Esophagus muscularis mucosa (tissue), 4 donors: ENCODE measurements at regions not wholly inside any gene's neighbourhood (a gene's known extent, or its start where the extent isn't known, plus 50 kb on each side); places are given as distances from the start of the nearest gene placed in this dataset.

Source experiments
- DNase-seq: peaks from one replicate; pipeline ENCODE4 v3.0.0-alpha.2; 2017; ENCODE audit errors: extremely low spot score
- H3K27ac ChIP-seq, 4 donors: fragments of 200-600 bp; sonication (generic); replicated peaks in 1 of 4; 1 replicate in 3 of 4; 2 replicates in 1 of 4; pipeline ENCODE4 v1.5.1; 2016 to 2019; ENCODE audit warnings: mild to moderate bottlenecking in 1 of 4
- H3K27me3 ChIP-seq, 4 donors: fragments of 200-600 bp; sonication (generic); one replicate each; pipeline versions ENCODE4 v1.5.1 to v1.6.0; 2016 to 2019
- H3K36me3 ChIP-seq, 4 donors: fragments of 200-600 bp; sonication (generic); one replicate each; pipeline ENCODE4 v1.5.1; 2016 to 2019
- H3K4me1 ChIP-seq, 4 donors: fragments of 200-600 bp; sonication (generic); one replicate each; pipeline ENCODE4 v1.5.1; 2016 to 2019
- H3K4me3 ChIP-seq, 4 donors: fragments of 200-600 bp; sonication (generic); 1 replicate in 2 of 4; 2 replicates in 2 of 4; pipeline ENCODE4 v1.5.1; 2016 to 2019; ENCODE audit warnings: mild to moderate bottlenecking in 4 of 4, moderate library complexity in 1 of 4
- H3K9me3 ChIP-seq, 4 donors: fragments of 200-600 bp; sonication (generic); 1 replicate in 3 of 4; 2 replicates in 1 of 4; pipeline ENCODE4 v1.5.1; 2016 to 2019
- EP300 ChIP-seq: sonication (generic); formaldehyde crosslinking; IDR thresholded peaks from one replicate; pipeline ENCODE4 v1.6.1; 2017; ENCODE audit warnings: antibody characterized with exemption
- POLR2A ChIP-seq: fragments of 450-650 bp; IDR thresholded peaks from one replicate; pipeline ENCODE4 v1.6.1; 2017; ENCODE audit warnings: antibody characterized with exemption, moderate library complexity, mild to moderate bottlenecking, low read depth
- POLR2AphosphoS5 ChIP-seq, 2 donors: sonication (generic); formaldehyde crosslinking; IDR thresholded peaks; one replicate each; pipeline ENCODE4 v1.6.1; 2017; ENCODE audit warnings: antibody characterized with exemption in 2 of 2
- WGBS: methylation state at CpG from one replicate; pipeline ENCODE4 v1.1.5; 2018; 5-methylcytosine and 5-hydroxymethylcytosine counted together
- intact Hi-C: fragments of 100-400 bp; cut with DNase I; formaldehyde crosslinking; loops from one replicate; pipeline ENCODE4 v1.15.1; 2023
- TF ChIP-seq, protein P1 (sequence below), 3 experiments: fragments of 200-600 bp in 2 of 3; fragments of 450-650 bp in 1 of 3; sonication (generic) in 2 of 3; IDR thresholded peaks; one replicate each; pipeline ENCODE4 v1.5.1; 2017 to 2019; ENCODE audit warnings: antibody characterized with exemption in 3 of 3, mild to moderate bottlenecking in 2 of 3, moderate library complexity in 1 of 3

DNA sequence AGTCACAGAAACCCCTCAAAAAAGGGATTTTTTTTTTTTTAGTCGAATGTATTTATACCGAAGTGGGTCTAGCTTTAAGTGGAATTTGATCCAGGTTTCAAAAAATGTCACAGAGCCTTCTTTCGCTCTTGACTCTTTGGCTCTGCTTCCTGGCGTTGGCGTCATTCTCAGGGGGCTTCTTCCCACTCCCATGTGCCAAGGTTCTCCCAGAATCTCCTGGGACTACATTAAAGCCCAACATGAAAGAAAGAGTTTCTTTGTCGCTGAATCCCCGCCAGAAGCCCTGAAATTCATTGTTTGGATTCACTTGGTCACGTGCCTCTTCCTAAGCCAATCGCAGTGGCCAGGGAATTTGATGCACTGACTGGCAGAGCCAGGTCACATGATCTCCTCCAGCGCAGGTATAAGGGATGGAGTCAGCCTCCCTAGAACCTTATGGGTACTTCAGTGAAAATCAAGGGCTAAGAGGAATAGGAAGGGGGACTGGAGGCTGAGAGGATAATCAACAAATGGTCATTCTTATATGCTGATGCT, 101.2 kb downstream of the RPS24 start:
- Histone ChIP-seq H3K4me1 (no peaks in the 10 kb centered on the region), H3K4me3 (no peak overlapping the region), H3K27ac (no peak overlapping the region), H3K36me3 (no peaks in the 10 kb centered on the region), H3K27me3 (no peaks in the 10 kb centered on the region), H3K9me3 (no peaks in the 10 kb centered on the region)
- intact Hi-C loops = no loop called here
- DNase-seq = no peak
- TF ChIP-seq POLR2A = no peak
- no peak for TF ChIP-seq EP300
- no peak for TF ChIP-seq POLR2AphosphoS5 (IDR thresholded peaks at IDR 0.05)
- TF ChIP-seq, protein P1, sequence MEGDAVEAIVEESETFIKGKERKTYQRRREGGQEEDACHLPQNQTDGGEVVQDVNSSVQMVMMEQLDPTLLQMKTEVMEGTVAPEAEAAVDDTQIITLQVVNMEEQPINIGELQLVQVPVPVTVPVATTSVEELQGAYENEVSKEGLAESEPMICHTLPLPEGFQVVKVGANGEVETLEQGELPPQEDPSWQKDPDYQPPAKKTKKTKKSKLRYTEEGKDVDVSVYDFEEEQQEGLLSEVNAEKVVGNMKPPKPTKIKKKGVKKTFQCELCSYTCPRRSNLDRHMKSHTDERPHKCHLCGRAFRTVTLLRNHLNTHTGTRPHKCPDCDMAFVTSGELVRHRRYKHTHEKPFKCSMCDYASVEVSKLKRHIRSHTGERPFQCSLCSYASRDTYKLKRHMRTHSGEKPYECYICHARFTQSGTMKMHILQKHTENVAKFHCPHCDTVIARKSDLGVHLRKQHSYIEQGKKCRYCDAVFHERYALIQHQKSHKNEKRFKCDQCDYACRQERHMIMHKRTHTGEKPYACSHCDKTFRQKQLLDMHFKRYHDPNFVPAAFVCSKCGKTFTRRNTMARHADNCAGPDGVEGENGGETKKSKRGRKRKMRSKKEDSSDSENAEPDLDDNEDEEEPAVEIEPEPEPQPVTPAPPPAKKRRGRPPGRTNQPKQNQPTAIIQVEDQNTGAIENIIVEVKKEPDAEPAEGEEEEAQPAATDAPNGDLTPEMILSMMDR (IDR thresholded peaks at IDR 0.05) = no peak
- 91% methylated on average over 10 of the region's 10 CpGs for WGBS

DNA sequence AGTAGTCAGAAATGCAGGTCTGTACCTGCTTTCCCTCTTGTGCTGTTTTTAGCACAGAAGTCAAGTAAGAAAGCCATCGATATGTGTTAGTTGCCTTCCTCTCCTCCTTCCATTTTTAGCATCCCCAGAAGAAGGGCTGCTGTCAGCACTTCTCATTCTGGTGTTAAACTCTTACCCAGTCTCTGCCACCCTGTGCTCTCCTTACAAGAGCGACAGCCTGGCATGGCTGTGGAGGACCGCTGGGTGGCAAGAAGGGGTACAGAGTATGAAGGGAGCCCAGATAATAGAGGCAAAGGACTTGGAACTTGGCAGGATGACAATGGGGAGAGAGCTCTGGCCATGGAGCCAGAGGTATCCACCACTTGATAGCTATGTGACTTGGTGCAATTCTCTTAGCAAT, 103.5 kb downstream of the RPS24 start:
- Histone ChIP-seq H3K4me1 (no peaks in the 10 kb centered on the region), H3K9me3 (no peaks in the 10 kb centered on the region), H3K36me3 (no peaks in the 10 kb centered on the region), H3K27ac (no peak overlapping the region), H3K4me3 (no peak overlapping the region), H3K27me3 (no peaks in the 10 kb centered on the region)
- WGBS = 90% methylated on average over 3 of the region's 3 CpGs
- no peak for DNase-seq
- intact Hi-C loops = no loop called here
- TF ChIP-seq, protein P1 (IDR thresholded peaks at IDR 0.05) = no peak
- TF ChIP-seq POLR2A = no peak
- no peak for TF ChIP-seq POLR2AphosphoS5 (IDR thresholded peaks at IDR 0.05)
- TF ChIP-seq EP300 = no peak

DNA sequence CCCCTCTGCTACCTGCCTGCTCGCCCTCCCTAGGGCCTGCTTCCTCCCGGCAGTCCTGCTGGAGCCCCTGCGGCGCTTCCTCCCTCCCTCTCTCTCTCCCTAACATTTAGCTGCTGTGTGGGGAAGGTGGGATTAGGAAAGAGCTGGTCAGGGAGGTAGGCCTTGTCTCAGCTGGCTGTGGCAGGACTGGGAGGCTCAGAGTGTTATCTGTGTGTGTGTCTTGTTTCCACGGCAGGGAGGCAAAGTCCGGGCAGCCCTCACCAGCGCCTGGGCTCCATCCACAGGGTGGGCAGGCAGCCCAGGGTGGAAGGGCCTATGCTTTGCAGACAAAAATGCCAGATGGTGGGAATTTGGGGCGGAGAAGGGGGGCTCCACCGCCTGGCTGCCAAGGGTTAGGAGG, 105.7 kb downstream of the RPS24 start:
- no peak overlapping the region for H3K4me3 ChIP-seq
- DNase-seq = no peak
- intact Hi-C loops = no loop called here
- no peaks in the 10 kb centered on the region for H3K27me3 ChIP-seq
- TF ChIP-seq POLR2AphosphoS5 (IDR thresholded peaks at IDR 0.05) = no peak
- no peak for TF ChIP-seq POLR2A
- TF ChIP-seq EP300 = no peak
- TF ChIP-seq, protein P1 (IDR thresholded peaks at IDR 0.05) = no peak
- no peaks in the 10 kb centered on the region for H3K9me3 ChIP-seq
- no peaks in the 10 kb centered on the region for H3K36me3 ChIP-seq
- no peaks in the 10 kb centered on the region for H3K4me1 ChIP-seq
- no peak overlapping the region for H3K27ac ChIP-seq
- 88% methylated on average over 9 of the region's 9 CpGs for WGBS

DNA sequence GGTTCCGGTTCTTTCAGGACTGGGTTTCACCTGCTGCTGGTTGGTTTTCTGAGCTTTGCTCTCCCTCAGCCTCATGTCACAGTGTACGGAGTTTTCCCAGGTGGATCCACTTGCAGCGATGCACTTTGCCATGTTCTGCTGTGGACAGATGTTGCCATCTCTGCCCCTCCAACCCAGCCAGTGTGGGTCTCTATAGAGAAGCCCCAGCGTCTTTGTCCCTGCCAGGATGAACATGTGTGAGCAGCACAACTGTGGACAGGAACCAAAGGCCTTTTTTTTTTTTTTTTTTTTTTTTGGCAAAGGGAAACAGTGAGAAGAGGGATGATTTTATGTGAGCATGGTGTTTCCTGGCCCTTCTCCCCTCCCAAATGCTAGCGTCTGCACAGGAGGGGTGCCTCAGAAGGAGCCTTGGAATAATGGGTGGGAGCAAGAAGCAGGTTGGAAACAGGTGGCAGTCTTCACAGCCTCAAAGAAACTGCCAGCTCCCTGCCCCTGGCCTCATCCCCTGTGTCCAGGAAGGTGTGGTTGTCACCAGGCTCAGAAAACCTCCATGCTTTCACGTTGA, 106.5 kb downstream of the RPS24 start:
- no peak overlapping the region for H3K27ac ChIP-seq
- DNase-seq = no peak
- intact Hi-C loops = no loop called here

More for the DNA sequence above, 106.5 kb downstream of the RPS24 start:
- no peaks in the 10 kb centered on the region for H3K9me3 ChIP-seq
- 72% methylated on average over 5 of the region's 6 CpGs for WGBS
- H3K36me3 ChIP-seq = no peaks in the 10 kb centered on the region
- TF ChIP-seq POLR2A (no peak), EP300 (no peak), POLR2AphosphoS5 (IDR thresholded peaks at IDR 0.05) (no peak)
- TF ChIP-seq, protein P1 (IDR thresholded peaks at IDR 0.05) = no peak
- no peak overlapping the region for H3K4me3 ChIP-seq
- no peaks in the 10 kb centered on the region for H3K4me1 ChIP-seq
- H3K27me3 ChIP-seq = no peaks in the 10 kb centered on the region
